Peyer's patch (tissue), 4 donors: ENCODE measurements at regions not wholly inside any gene's neighbourhood (a gene's known extent, or its start where the extent isn't known, plus 50 kb on each side); places are given as distances from the start of the nearest gene placed in this dataset.

Experiments
- POLR2A ChIP-seq, 2 donors: fragments of 450-650 bp; IDR thresholded peaks; one replicate each; pipeline ENCODE4 v1.5.1; 2017; ENCODE audit warnings: antibody characterized with exemption in 2 of 2, mild to moderate bottlenecking in 2 of 2, moderate library complexity in 2 of 2
- TF ChIP-seq, protein P1 (sequence below), 6 experiments: fragments of 450-650 bp in 4 of 6; fragments of 200-600 bp in 2 of 6; sonication (generic) in 1 of 6; IDR thresholded peaks; one replicate each; pipeline ENCODE4 v1.5.1; 2017 to 2019; ENCODE audit warnings: antibody characterized with exemption in 6 of 6, mild to moderate bottlenecking in 3 of 6, moderate library complexity in 1 of 6

- TF ChIP-seq, protein P1, sequence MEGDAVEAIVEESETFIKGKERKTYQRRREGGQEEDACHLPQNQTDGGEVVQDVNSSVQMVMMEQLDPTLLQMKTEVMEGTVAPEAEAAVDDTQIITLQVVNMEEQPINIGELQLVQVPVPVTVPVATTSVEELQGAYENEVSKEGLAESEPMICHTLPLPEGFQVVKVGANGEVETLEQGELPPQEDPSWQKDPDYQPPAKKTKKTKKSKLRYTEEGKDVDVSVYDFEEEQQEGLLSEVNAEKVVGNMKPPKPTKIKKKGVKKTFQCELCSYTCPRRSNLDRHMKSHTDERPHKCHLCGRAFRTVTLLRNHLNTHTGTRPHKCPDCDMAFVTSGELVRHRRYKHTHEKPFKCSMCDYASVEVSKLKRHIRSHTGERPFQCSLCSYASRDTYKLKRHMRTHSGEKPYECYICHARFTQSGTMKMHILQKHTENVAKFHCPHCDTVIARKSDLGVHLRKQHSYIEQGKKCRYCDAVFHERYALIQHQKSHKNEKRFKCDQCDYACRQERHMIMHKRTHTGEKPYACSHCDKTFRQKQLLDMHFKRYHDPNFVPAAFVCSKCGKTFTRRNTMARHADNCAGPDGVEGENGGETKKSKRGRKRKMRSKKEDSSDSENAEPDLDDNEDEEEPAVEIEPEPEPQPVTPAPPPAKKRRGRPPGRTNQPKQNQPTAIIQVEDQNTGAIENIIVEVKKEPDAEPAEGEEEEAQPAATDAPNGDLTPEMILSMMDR (IDR thresholded peaks at IDR 0.05): no peak
- TF ChIP-seq POLR2A (IDR thresholded peaks at IDR 0.05): no peak
These were observed 627.3 kb upstream of the MGMT start for GRCh38 chr10:128839701-128840100.
